ENCODE measurements at regions not wholly inside any gene's neighbourhood (a gene's known extent, or its start where the extent isn't known, plus 50 kb on each side); places are given as distances from the start of the nearest gene placed in this dataset.

GRCh38 chr2:187271825-187272224, 176.2 kb downstream of the CALCRL start:
- Histone ChIP-seq H4K5ac (ENCODE audit: insufficient read length, low read depth, low read length) (no peak overlapping the region), H3T11ph (ENCODE audit: low read length) (no peak overlapping the region), H3K23me2 (ENCODE audit: insufficient read length, low read depth, low read length, poor library complexity, severe bottlenecking) (no peaks in the 10 kb centered on the region), H2BK15ac (ENCODE audit: low read depth, low read length) (no peak overlapping the region), H3K27ac (ENCODE audit: insufficient read length, low read depth, low read length) (no peak overlapping the region), H3K4ac (ENCODE audit: low read depth, low read length) (no peak overlapping the region), H3K18ac (ENCODE audit: insufficient read length, low read depth, low read length) (no peak overlapping the region), H2BK120ac (ENCODE audit: low read depth, low read length, poor library complexity, severe bottlenecking) (no peak overlapping the region), H2BK12ac (ENCODE audit: insufficient read length, low read depth, low read length) (no peak overlapping the region), H2AK5ac (ENCODE audit: insufficient read length, low read length) (no peak overlapping the region), H4K8ac (replicated peaks; ENCODE audit: insufficient read length, low read depth, low read length) (no peak overlapping the region), H3K27me3 (ENCODE audit: insufficient read depth, low read length) (no peaks in the 10 kb centered on the region), H3K56ac (ENCODE audit: insufficient read length, low read depth, low read length) (no peak overlapping the region), H3K79me2 (ENCODE audit: insufficient read depth, low read length) (no peaks in the 10 kb centered on the region), H2AFZ (ENCODE audit: low read length) (no peak overlapping the region), H3K79me1 (ENCODE audit: insufficient read depth, low read depth, low read length, poor library complexity, severe bottlenecking) (no peaks in the 10 kb centered on the region), H2BK5ac (ENCODE audit: insufficient read length, low read length) (no peak overlapping the region), H3K4me2 (ENCODE audit: insufficient read depth, insufficient read length, low read length) (no peak overlapping the region), H3K14ac (ENCODE audit: insufficient read depth, low read length) (no peak overlapping the region), H3K9me3 (ENCODE audit: control insufficient read depth, low read depth, low read length) (no peaks in the 10 kb centered on the region), H4K91ac (ENCODE audit: insufficient read length, low read depth, low read length) (no peak overlapping the region), H3K9ac (ENCODE audit: extremely low read depth, insufficient read length, low read length) (no peak overlapping the region), H2BK20ac (ENCODE audit: low read depth, low read length, poor library complexity, severe bottlenecking) (no peak overlapping the region), H3K23ac (ENCODE audit: insufficient read length, low read depth, low read length) (no peak overlapping the region), H4K20me1 (ENCODE audit: control insufficient read depth, insufficient read depth, insufficient read length) (no peaks in the 10 kb centered on the region), H3K4me1 (ENCODE audit: insufficient read depth, low read length) (no peaks in the 10 kb centered on the region)
- no peak; the same call in 2 of the 3 replicates for TF ChIP-seq CTCF (conservative IDR thresholded peaks at IDR 0.05)
- H3K27me3 Mint-ChIP-seq (ENCODE audit: low read depth): no peaks in the 10 kb centered on the region
- no peaks in the 10 kb centered on the region for H3K36me3 Mint-ChIP-seq (ENCODE audit: insufficient read depth in 1 of 3, low read depth in 3 of 3)
- peaks cover 2 to 4% of the 10 kb centered on the region in 2 experiments; a peak in 1 of 4 replicates for H3K4me1 Mint-ChIP-seq
- no peaks in the 10 kb centered on the region for H3K9me3 Mint-ChIP-seq
- DNase-seq: no peak
- H3K4me3 Mint-ChIP-seq: no peak overlapping the region
- peak overlapping the region in 1 of 3 experiments; percentile 36; a peak in 1 of 7 replicates for H3K27ac Mint-ChIP-seq
